ENCODE measurements at regions not wholly inside any gene's neighbourhood (a gene's known extent, or its start where the extent isn't known, plus 50 kb on each side); places are given as distances from the start of the nearest gene placed in this dataset.
"Not testable (repeated sequence)": the region's sequence is repeated elsewhere in the genome, so short reads cannot be mapped to it uniquely, and the experiment has no call there.

GRCh38 chr13:98075048-98075447 is 67.8 kb upstream of the FARP1 start:
- no peak for TF ChIP-seq POLR2A (IDR thresholded peaks at IDR 0.05; ENCODE audit: low read depth, low read length)
- DNase-seq (ENCODE audit: insufficient read length, low spot score) (no peak), FAIRE-seq (no peak)

DNA sequence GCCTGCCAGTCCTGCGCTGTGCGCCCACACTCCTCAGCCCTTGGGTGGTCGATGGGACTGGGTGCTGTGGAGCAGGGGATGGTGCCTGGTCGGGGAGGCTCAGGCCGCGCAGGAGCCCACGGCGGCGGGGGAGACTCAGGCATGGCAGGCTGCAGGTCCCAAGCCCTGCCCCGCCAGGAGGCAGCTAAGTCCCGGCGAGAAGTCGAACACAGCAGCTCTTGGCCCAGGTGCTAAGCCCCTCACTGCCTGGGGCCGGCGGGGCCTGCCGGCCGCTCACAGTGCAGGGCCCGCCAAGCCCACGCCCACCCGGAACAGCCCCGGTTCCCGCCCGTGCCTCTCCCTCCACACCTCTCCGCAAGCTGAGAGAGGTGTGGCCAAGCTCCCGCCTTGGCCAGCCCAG is 66.6 kb upstream of the FARP1 start:
- not testable (repeated sequence) for DNase-seq (ENCODE audit: insufficient read length, low spot score); FAIRE-seq

DNA sequence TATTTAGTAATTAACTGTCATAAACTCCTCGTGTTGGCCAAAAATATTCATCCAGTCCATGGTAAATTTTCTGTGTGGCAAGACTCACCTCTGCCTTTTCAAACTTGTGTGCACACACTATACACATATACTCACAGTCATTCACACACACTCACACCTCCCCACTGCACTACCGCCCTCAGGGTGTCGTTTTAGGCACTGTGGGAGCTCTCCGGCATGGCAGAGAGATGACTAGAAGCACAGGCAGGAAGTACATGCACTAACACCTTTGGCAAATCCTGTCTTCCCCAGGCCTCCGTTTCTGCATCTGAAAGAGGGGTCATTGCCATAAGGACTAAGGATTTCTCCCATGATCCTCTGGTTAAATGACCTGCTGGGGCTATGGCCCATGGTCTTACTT is 62.6 kb upstream of the FARP1 start:
- no peak for TF ChIP-seq POLR2A (IDR thresholded peaks at IDR 0.05; ENCODE audit: low read depth, low read length)
- DNase-seq (ENCODE audit: insufficient read length, low spot score) (no peak), FAIRE-seq (no peak)

- peak; percentile 95 for FAIRE-seq
- peak; percentile 58 for DNase-seq (ENCODE audit: insufficient read length, low spot score)
- TF ChIP-seq POLR2A (IDR thresholded peaks at IDR 0.05; ENCODE audit: low read depth, low read length) = no peak
Observed at GRCh38 chr13:98083507-98083906, 59.4 kb upstream of the FARP1 start.

GRCh38 chr13:98083936-98084335 is 59.0 kb upstream of the FARP1 start:
- FAIRE-seq (no peak), DNase-seq (ENCODE audit: insufficient read length, low spot score) (no peak)
- no peak for TF ChIP-seq POLR2A (IDR thresholded peaks at IDR 0.05; ENCODE audit: low read depth, low read length)

- DNase-seq (ENCODE audit: insufficient read length, low spot score) (no peak), FAIRE-seq (no peak)
- no peak for TF ChIP-seq POLR2A (IDR thresholded peaks at IDR 0.05; ENCODE audit: low read depth, low read length)
Observed at GRCh38 chr13:98089246-98089645, 53.6 kb upstream of the FARP1 start.

- FAIRE-seq (no peak), DNase-seq (ENCODE audit: insufficient read length, low spot score) (no peak)
- no peak for TF ChIP-seq POLR2A (IDR thresholded peaks at IDR 0.05; ENCODE audit: low read depth, low read length)
Observed at GRCh38 chr13:98092888-98093287, 50.0 kb upstream of the FARP1 start.

Data from H54 (cell line).